ENCODE measurements at regions not wholly inside any gene's neighbourhood (a gene's known extent, or its start where the extent isn't known, plus 50 kb on each side); places are given as distances from the start of the nearest gene placed in this dataset.

DNA sequence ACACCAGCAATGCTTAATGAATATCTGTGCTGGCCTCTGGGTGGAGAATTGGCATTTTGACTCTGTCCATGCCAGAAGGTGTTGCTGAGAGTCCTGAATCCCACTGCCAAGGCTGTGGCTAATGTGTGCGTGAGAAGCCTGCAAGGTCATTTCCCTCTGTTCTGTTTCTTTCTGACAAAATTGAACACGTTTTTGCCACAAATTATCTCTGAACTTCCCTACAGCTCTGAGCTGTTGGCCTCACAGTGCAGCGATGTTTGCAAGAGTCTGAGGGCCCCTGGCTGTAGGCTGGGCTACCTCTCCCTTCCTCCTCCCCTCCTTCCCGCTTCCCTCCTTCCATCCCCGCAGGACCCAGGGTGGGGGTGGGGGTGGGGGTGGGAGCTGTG, 154.1 kb upstream of the HS6ST1 start:
- no peak for DNase-seq (ENCODE audit: low spot score)

DNA sequence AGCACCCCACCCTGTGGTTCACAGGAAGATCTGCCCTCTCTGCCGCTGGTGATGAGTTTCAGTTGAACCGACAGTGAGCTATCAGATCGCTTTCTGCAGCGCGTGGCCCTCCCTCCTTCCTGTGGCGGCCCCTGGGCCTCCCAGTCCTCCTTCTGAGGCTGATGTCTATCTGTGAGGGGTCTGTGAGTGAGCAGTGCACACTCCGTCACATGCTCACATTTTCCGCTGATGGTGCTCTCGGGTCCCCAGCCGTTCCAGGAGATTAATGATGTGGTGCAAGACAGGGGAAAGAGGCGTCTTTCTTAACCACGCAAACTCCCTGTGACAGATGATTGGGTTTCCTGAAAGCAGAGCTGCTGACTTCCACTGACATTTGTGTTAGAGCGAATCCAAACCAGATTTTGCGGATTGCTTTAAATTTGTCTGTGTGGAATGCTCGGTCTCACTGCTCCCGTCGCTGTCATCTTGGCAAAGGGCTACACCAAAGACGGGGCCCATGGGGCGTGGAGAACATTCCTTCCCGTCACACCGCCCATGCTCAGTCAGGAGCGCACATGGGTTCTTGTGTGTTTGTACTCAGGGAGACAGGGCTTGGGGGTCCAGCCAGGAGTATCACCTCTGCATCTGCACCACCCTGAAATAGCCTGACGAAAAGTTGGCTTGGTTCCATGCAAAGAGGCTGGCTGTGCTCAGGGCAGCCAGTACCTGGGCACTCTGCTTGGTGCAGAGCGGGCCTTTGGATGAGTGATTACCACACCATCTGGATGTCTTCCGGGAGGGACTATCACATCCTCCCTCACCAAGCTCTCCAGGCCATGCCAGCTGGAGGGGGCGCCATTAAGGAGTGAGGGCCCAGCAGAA, 154.7 kb upstream of the HS6ST1 start:
- no peak for DNase-seq (ENCODE audit: low spot score)

DNA sequence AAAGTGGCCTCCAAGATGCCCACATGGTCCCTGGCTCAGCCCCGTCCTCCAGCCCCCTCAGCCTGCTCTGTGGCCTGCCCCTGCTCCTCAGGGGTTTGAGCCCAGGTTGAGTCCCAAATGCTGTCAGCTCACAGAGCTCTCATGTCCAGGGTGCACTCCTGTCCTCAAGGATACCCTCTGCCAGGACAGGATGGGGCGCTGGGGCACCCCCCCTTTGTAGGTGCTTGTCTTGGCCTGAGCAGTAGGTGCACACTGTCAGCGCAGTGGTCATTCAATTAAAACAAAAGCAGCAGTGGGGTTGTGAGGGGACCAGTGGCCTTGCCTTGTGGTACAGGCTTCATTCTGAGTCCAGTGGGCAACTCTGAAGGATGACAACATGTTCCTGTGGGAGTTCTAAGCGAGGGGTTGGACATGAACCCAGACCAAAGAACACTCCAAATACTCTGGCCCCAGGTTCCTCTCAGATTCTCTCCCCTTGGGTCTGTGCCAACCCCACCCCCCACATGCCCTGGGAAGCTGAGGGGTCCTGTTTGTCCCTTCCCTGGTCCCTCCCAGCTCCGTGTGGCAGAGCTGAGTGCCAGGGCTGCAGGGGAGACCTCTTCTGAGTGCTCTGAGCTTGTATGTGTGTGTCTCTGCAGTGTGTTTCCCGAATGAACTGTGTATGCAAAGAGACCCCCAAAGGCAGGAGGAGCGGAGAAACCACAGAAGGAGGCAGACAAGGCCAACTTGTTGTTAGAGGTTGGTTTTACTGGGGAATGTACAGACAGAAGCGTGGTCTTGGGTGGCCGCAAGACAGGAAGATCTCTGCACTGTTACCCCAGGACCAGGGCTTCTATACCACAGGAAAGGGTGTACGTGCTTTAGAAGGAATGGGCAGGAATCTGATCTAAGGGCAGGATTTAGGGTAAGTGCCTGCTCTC, 155.6 kb upstream of the HS6ST1 start:
- DNase-seq (ENCODE audit: low spot score): no peak

- DNase-seq (ENCODE audit: low spot score): no peak
Observed at GRCh38 chr2:128474962-128475361, 156.3 kb upstream of the HS6ST1 start.

DNA sequence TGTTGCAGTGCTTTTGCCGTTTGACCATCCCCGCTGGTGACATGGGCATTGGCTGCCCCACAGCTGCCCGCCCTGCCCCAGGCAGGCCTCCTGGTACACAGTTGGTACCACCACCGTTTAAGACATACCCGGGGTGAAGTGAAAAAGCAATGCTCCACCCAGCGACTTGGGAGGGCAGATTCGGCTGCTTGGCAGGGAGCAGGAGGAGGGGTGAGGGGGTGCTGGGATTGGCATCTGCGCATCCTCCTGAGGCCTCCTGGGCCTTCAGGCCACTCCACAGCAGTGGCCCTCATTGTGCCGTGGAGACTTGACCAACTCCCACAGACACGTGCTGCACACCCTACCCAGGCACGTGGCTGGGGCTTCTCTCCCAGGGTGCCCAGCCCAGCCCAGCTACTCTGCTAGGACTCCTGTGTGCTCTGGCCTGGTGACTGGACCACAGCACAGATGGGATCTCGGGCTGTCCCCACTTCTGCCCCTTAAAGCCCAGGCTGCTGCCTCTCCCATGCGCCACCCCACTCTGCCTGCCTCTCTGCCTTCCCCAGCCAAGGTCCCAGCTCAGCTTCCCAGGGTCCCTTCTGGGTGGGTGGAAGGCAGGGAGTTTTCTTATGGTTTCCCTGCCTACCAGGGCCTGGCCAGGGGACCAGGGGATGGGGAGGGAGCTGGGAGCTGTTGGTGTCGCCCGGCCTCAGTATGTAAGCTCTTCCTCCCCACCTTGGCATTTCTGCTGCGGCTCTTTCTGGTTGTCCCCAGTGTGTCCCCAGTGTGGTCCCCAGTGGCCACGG, 157.0 kb upstream of the HS6ST1 start:
- no peak for DNase-seq (ENCODE audit: low spot score)

DNA sequence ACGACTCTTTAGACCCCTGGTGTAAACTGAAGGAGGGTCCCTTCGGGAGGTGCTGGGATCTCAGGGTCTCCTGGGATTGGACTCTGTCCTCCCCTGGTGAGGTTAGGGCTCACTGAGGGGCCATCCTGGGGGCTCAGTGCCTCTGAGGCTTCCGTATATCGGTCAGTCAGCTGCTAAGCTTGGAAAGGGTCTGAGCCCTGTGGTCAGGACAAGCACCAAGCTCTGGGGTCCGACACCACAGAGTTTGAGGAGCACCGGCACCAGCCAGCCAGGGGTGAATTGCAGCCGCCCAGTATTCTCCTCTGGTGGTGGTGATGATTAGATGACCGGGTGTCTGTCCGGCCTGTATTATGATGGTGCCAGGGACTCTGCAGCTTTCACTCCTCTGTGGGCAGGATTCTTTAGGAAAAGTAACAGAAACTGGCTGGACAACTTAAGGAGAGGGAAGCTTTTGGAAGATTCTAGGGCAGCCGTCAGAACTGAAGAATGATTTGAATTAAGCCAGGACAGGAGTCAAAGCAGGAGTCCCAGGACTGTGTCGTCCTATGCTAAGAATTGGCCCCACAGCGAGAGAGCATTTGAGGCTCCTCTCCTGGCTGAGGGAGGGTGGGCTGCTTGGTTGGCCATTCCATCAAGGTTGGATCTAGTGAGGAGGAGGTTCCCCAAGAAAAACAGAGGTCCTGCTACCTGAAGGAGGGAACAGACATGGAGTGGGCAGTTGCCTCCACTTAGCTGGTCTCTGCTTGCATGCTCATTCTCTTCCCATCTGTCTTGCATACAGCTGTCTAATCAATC, 158.6 kb upstream of the HS6ST1 start:
- DNase-seq (ENCODE audit: low spot score): no peak

DNA sequence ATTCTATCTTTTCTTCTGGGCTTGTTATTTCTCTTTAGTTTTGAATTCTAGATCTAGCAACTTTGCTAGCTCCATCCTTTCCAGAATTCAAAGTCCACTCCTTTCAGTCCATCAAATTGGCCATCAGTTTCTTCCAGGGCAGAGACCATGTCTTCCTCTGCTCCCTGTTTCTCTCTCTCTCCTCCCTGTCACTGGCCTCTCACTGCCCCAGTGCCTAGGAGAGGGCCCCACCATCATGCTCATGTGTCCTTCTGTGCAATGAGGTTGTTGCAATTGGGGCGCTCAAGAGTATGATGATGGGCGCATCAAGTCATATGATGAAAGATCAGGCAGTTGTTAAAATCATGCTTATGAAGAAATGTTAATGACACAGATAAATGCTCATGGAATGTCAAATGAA, 159.2 kb upstream of the HS6ST1 start:
- DNase-seq (ENCODE audit: low spot score): no peak

DNA sequence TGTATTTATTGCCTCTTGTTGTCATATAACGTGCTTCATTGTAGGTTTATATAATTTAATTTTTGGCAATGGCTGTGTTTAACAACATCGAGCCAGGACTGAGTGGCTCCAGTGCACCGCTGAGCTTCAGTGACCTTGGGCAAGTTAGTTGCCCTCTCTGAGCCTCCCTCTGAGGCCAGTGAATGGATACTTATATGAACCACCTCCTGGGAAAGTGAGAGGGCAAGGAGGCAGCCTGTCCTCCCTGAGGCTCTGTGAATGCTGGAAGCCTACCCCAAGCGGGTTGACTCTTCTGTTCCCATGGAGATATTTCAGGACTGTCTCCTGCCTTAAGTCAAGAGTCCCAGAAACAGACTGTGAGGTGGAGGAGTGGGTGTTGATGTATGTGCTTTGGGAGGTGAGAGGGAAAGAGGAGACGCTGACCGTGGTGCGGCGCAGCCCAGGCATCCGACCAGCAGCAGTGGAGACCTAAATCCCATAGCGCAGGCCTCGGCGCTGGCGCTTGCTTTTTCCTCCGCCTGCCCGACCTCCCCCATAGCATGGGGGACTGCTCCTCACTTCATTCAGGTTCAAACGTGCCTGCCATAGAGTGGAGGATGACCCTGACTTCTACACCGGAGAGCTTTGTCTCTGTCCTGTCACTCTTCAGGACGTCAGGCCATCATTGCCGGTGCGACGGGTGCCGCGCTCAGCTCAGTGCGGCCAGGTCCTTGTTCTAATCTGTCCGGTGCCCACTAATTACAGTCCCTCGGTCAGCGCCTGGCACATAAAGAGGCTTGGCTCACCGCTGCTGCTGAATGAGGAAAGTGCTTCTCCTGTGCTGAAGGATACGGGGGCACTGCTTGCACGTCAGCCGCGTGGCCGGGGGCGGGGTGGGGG, 167.3 kb upstream of the HS6ST1 start:
- no peak for DNase-seq (ENCODE audit: low spot score)

DNA sequence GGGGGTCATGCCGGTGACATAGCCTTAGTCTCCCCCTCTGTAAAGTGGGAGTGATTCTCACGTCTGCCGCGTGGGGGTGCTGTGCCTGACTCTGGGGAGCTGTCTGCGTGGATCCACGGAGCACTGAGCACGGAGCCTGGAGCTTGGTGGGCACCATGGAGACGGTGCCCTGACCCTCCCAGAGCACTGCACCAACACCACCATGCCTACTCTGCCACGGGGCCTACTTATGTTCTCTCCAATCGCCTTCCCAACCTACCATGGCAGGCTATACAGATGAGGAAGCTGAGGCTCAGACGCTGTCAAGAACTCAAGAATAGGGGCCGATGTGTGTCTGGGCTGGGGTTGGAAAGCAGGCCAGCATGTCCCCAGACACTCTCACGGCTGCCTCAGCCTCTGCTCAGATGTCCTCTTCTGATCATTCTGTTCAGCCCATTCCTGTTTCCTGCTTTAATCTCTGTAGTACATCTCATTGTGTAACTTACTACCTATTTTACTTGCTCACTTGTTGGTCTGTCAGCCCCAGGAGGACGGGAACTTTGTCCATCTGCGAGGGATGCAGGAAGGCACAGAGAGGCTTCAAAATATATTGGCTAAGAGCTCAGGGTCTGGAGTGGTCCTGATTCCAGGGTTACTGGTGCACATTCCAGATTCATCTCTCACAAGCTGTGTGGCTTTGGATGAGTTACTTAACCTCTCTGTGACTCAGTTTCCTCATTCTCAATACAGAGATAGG, 168.1 kb upstream of the HS6ST1 start:
- DNase-seq (ENCODE audit: low spot score): no peak

GRCh38 chr2:128487650-128488387, 169.2 kb upstream of the HS6ST1 start:
- DNase-seq (ENCODE audit: low spot score): no peak

DNA sequence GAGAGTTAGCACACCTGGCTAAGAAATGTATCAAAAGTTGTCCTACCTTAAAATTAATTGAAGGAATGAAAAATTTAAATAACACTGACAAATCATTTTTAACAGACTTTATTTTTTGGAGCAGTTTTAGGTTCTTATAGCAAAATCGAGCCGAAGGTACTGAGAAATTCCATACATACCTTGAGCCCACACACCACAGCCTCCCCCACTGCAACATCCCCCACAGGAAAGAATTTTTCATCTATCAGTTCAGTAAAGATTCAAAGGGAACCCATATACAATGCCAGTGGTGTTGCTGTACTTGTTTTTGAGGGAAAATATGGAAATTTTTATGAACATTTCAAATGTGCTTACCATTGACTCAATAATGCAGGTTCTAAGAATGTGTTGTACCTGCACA, 169.8 kb upstream of the HS6ST1 start:
- no peak for DNase-seq (ENCODE audit: low spot score)

- no peak for DNase-seq (ENCODE audit: low spot score)
Observed at GRCh38 chr2:128489526-128490273, 171.0 kb upstream of the HS6ST1 start.

DNA sequence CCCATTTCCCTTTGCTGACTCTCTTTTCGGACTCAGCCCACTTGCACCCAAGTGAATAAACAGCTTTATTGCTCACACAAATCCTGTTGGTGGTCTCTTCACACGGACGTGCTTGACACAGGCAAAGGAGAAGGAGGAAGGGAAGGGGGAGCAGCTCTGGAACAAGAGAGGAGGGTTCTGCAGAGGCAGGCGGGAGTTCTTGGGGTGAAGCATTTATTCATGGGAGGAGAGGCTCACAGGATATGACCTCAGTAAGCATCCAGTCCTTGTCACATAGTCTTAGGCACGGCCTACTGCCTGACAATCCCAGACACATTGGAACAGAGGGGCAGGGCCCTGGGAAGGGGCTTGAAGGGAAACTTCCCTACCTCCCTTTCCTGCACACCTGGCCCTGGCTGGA, 171.7 kb upstream of the HS6ST1 start:
- DNase-seq (ENCODE audit: low spot score): no peak

GRCh38 chr2:128490881-128491691, 172.4 kb upstream of the HS6ST1 start:
- DNase-seq (ENCODE audit: low spot score): no peak

GRCh38 chr2:128491692-128492244, 173.1 kb upstream of the HS6ST1 start:
- DNase-seq (ENCODE audit: low spot score): no peak

- no peak for DNase-seq (ENCODE audit: low spot score)
Observed at GRCh38 chr2:128492966-128493811, 174.5 kb upstream of the HS6ST1 start.

Measured in HuH-7.5 (cell line).